ENCODE measurements at regions not wholly inside any gene's neighbourhood (a gene's known extent, or its start where the extent isn't known, plus 50 kb on each side); places are given as distances from the start of the nearest gene placed in this dataset.

- TF ChIP-seq ZBTB43 (CRISPR knock-in tag; IDR thresholded peaks at IDR 0.05): no peak
- no peak for TF ChIP-seq GTF2I (CRISPR knock-in tag; conservative IDR thresholded peaks at IDR 0.05)
- no peak for TF ChIP-seq SP1 (CRISPR knock-in tag; conservative IDR thresholded peaks at IDR 0.05)
- no peak for TF ChIP-seq E2F1 (CRISPR knock-in tag; IDR thresholded peaks at IDR 0.05)
These were observed 246.0 kb upstream of the SPTLC3 start (continued) for GRCh38 chr20:12762725-12763124.

GRCh38 chr20:12763406-12763805 is 245.4 kb upstream of the SPTLC3 start:
- no peak for DNase-seq (ENCODE audit: low spot score)
- ChIA-PET POLR2A (no interaction called here), CTCF (interaction anchor here (1.6 kb wide), 1 partner anchor 193 kb away, joined by 5 read pairs; no protein-coding TSS in a partner anchor)
- Mint-ChIP-seq H3K27ac (peak overlapping the region; percentile 87), H3K4me3 (no peak overlapping the region), H3K27me3 (ENCODE audit: low read depth) (no peaks in the 10 kb centered on the region), H3K36me3 (peaks cover 65% of the 10 kb centered on the region), H3K4me1 (peaks cover 60% of the 10 kb centered on the region), H3K9me3 (peaks cover 3% of the 10 kb centered on the region; the same call in 1 of the 2 replicates)
- ATAC-seq: peak; percentile 7
- peak; percentile 75; the same call in 1 of the 2 replicates for TF ChIP-seq AR (CRISPR knock-in tag; IDR thresholded peaks at IDR 0.05)
- TF ChIP-seq ARID4B (CRISPR knock-in tag; IDR thresholded peaks at IDR 0.05; ENCODE audit: borderline replicate concordance): no peak
- no peak for TF ChIP-seq GABPB1 (CRISPR knock-in tag; IDR thresholded peaks at IDR 0.05)
- TF ChIP-seq FOXK1 (CRISPR knock-in tag; IDR thresholded peaks at IDR 0.05): no peak
- no peak for TF ChIP-seq PRDM15 (CRISPR knock-in tag; IDR thresholded peaks at IDR 0.05)
- TF ChIP-seq SOX15 (CRISPR knock-in tag; IDR thresholded peaks at IDR 0.05): no peak
- peak; percentile 37; the same call in 1 of the 2 replicates for TF ChIP-seq ZNF671 (CRISPR knock-in tag; IDR thresholded peaks at IDR 0.05)
- TF ChIP-seq ZNF416 (CRISPR knock-in tag; IDR thresholded peaks at IDR 0.05): peak; percentile 4; the same call in 1 of the 2 replicates
- TF ChIP-seq ATF6 (CRISPR knock-in tag; IDR thresholded peaks at IDR 0.05): no peak
- no peak for TF ChIP-seq OVOL2 (CRISPR knock-in tag; IDR thresholded peaks at IDR 0.05; ENCODE audit: borderline replicate concordance)
- TF ChIP-seq NR3C1 (CRISPR knock-in tag; conservative IDR thresholded peaks at IDR 0.05; ENCODE audit: low read depth): no peak
- no peak for TF ChIP-seq NR1H2 (CRISPR knock-in tag; IDR thresholded peaks at IDR 0.05)
- TF ChIP-seq ELF4 (CRISPR knock-in tag; IDR thresholded peaks at IDR 0.05; ENCODE audit: low read depth): no peak
- no peak for TF ChIP-seq FOXP4 (CRISPR knock-in tag; IDR thresholded peaks at IDR 0.05)
- no peak for TF ChIP-seq ZBTB21 (CRISPR knock-in tag; IDR thresholded peaks at IDR 0.05; ENCODE audit: borderline replicate concordance)

Data from WTC11 (cell line).